Testis (tissue), 2 donors: ENCODE measurements at regions not wholly inside any gene's neighbourhood (a gene's known extent, or its start where the extent isn't known, plus 50 kb on each side); places are given as distances from the start of the nearest gene placed in this dataset.

ENCODE experiments used
- POLR2A ChIP-seq: fragments of 450-650 bp; IDR thresholded peaks from one replicate; pipeline ENCODE4 v1.6.1; 2017; ENCODE audit warnings: antibody characterized with exemption, mild to moderate bottlenecking, moderate library complexity
- TF ChIP-seq, protein P1 (sequence below), 3 experiments: fragments of 450-650 bp in 2 of 3; fragments of 200-600 bp in 1 of 3; sonication (generic) in 1 of 3; IDR thresholded peaks; one replicate each; pipeline ENCODE4 v1.5.1; 2016 to 2019; ENCODE audit warnings: antibody characterized with exemption in 3 of 3, mild to moderate bottlenecking in 2 of 3, moderate library complexity in 1 of 3

DNA sequence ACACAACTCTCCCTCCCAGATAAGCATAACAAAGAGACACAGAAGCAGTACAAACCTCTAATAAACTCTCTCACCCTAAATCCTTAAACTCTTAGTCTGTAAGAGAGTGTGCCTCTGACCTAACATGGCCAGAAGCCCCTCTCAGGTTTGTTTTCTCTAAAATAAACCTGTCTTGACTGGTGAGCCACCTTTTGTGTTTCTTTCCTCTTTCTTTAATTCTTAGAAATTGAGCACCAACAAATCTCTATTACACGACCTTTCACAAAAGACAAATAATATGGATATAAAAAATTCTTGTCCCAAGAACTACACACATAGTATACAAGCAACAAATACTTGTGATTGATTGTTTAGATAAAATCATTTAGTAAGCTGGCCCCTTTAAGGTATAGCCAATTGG, 573.7 kb downstream of the EPHA5 start:
- TF ChIP-seq, protein P1, sequence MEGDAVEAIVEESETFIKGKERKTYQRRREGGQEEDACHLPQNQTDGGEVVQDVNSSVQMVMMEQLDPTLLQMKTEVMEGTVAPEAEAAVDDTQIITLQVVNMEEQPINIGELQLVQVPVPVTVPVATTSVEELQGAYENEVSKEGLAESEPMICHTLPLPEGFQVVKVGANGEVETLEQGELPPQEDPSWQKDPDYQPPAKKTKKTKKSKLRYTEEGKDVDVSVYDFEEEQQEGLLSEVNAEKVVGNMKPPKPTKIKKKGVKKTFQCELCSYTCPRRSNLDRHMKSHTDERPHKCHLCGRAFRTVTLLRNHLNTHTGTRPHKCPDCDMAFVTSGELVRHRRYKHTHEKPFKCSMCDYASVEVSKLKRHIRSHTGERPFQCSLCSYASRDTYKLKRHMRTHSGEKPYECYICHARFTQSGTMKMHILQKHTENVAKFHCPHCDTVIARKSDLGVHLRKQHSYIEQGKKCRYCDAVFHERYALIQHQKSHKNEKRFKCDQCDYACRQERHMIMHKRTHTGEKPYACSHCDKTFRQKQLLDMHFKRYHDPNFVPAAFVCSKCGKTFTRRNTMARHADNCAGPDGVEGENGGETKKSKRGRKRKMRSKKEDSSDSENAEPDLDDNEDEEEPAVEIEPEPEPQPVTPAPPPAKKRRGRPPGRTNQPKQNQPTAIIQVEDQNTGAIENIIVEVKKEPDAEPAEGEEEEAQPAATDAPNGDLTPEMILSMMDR (IDR thresholded peaks at IDR 0.05): no peak
- TF ChIP-seq POLR2A: no peak
